Anterior cingulate cortex (tissue), 58 donors: ENCODE measurements at regions not wholly inside any gene's neighbourhood (a gene's known extent, or its start where the extent isn't known, plus 50 kb on each side); places are given as distances from the start of the nearest gene placed in this dataset.
"Not testable (repeated sequence)": the region's sequence is repeated elsewhere in the genome, so short reads cannot be mapped to it uniquely, and the experiment has no call there.

Source experiments
- DNase-seq, 58 donors: peaks; one replicate each; lab custom pipeline; 2025; lab: John Stamatoyannopoulos, UW

- not testable (repeated sequence) for DNase-seq
Observed at GRCh38 chr11:49327766-49328165, 119.4 kb upstream of the FOLH1 start.

GRCh38 chr11:49326651-49327050, 118.2 kb upstream of the FOLH1 start:
- not testable (repeated sequence) for DNase-seq

GRCh38 chr11:49316180-49316579, 107.8 kb upstream of the FOLH1 start:
- DNase-seq: no peak

DNA sequence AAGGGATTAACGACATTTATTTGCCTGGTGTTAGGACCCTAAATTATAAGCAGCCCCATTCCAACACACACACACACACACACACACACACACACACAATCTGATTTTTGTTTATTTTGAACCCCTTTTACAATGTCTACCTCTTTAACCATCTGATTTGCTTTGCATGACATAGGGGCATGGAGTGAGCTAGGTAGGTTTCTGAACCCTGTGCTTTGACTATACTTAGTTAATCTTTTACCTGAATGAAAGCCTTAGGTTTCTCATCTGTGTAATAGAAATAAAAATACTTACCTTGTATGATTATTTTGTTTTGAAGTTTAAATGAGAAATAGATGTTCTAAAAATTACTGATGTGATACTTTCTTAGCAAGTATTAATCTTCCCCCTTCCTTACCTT, 94.7 kb upstream of the FOLH1 start:
- no peak for DNase-seq

DNA sequence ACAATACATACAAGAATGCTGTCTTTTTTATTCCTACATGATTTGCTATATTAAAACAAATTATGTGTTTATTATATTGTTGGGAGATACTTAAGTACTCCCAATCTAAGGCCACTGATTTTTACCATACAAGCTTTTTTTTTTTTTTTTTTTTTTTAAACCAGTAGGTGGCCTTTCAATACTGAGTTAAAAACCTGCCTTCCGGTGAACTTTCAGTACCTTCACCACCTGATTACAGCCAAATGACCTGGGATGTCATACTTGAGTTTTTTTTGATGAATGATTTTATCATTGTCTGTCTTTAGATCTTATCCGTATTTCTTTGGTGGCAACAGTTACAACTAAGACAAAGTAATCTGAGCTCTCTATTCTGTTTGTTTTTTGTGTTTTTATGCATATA, 94.0 kb upstream of the FOLH1 start:
- DNase-seq: no peak

- not testable (repeated sequence) for DNase-seq
Observed at GRCh38 chr11:49298017-49298416, 89.6 kb upstream of the FOLH1 start.

- DNase-seq: not testable (repeated sequence)
Observed at GRCh38 chr11:49283911-49284310, 75.5 kb upstream of the FOLH1 start.

- not testable (repeated sequence) for DNase-seq
Observed at GRCh38 chr11:49283282-49283681, 74.9 kb upstream of the FOLH1 start.

DNA sequence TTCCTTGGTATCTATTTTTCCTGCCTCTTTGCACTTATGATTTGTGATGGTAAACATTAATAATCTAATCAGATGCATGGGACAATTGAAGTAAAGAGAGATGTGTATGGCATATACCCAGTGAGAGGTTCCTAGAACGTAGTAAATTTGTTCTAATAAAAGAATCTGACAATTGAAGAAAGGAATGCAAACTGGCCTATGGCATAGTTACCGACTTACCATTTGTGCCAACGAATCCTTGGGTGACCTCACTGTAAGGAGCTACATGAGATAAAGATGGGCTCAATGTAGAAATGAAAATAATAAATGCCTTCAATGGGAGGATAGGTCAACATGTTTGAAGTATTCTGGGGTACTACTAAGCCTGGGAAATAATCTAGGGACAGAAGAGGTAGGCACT, 73.7 kb upstream of the FOLH1 start:
- DNase-seq: not testable (repeated sequence)

DNA sequence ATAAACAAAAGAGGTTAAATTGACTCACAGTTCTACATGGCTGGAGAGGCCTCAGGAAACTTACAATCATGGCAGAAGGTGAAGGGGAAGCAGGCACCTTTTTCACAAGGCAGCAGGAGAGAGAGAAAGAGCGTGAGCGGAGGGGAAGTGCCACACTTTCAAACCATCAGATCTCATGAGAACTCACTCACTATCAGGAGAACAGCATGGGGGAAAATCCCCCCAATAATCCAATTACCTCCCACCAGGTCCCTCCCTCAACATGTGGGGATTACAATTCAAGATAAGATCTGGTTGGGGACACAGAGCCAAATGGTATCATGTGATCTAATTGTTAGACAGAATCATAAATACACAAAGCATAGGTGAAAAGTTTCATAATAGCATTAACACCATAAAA, 69.5 kb upstream of the FOLH1 start:
- DNase-seq: not testable (repeated sequence)
